GM19328 (cell line): ENCODE measurements at regions not wholly inside any gene's neighbourhood (a gene's known extent, or its start where the extent isn't known, plus 50 kb on each side); places are given as distances from the start of the nearest gene placed in this dataset.
"Not testable (repeated sequence)": the region's sequence is repeated elsewhere in the genome, so short reads cannot be mapped to it uniquely, and the experiment has no call there.

Source experiments
- ATAC-seq: cut with Tn5 transposase; IDR thresholded peaks from one replicate; pipeline ENCODE4 v1.9.1; 2021; ENCODE audit warnings: mild to moderate bottlenecking, moderate library complexity; ENCODE audit not compliant: unreplicated experiment

DNA sequence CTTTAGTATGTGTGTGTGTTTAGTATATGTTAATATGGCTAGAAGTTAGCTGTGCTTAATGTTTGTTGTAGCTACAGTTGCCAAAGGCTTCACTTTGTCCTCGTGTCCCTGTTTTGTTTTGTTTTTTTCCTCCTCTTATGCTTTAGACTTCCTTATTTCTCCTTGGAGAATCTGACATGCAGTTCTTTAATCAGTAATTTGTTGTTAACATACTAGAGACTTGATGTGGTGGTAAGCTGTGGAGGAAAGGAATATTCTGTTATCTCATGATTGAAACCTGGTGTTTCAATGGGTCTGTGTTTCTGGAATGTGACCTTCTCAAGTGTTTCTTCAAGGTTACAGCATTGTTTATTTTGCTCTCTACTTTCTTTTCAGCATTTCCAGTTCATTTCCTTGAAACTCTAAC is 515.6 kb upstream of the ST8SIA4 start:
- no peak for ATAC-seq

DNA sequence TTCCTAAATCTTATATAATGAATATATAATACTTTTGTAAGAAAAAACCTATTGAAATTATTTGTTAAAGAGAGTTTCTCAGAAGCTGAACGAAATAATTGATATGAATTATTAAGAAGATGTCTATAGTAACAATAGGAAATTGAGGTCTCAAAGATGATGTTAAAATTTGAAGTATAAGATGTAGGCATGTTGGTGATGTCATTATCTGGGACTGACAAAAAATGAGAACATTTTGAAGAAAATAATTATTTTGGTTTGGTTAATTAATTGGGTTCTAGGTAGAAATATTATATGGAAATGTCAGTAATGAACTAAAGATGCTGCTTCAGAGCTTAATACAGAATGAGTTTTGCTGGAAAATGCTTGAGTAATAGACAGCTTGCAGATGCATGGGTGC is 501.4 kb upstream of the ST8SIA4 start:
- ATAC-seq: no peak

DNA sequence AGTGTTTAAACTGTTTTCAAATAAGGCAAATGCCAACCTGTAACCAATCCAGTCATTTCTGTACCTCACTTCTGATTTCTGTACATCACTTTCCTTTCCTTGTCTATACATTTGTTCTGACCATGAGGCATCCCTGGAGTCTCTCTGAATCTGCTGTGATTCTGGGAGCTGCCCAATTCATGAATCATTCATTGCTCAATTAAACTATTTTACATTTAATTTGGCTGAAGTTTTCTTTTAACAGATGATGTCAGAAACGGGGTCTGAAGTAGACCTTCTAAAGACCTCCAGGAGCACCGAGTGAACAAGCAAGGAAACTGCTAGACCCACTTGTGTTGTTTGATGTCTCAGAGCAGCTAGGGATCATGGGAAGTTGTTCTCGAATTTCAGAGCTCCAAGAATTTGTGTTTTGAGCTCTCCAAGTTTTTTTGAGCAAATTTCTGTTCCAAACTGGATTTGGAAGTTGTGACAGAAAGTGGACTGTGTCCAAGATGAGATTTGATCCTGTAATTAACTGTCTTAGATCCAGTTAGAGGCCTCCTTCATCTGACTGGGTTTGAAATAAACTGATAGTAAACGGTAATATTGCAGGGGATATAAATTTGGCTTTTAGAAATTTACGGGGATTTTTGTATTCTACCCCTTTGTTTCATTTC is 490.8 kb upstream of the ST8SIA4 start:
- ATAC-seq: no peak

DNA sequence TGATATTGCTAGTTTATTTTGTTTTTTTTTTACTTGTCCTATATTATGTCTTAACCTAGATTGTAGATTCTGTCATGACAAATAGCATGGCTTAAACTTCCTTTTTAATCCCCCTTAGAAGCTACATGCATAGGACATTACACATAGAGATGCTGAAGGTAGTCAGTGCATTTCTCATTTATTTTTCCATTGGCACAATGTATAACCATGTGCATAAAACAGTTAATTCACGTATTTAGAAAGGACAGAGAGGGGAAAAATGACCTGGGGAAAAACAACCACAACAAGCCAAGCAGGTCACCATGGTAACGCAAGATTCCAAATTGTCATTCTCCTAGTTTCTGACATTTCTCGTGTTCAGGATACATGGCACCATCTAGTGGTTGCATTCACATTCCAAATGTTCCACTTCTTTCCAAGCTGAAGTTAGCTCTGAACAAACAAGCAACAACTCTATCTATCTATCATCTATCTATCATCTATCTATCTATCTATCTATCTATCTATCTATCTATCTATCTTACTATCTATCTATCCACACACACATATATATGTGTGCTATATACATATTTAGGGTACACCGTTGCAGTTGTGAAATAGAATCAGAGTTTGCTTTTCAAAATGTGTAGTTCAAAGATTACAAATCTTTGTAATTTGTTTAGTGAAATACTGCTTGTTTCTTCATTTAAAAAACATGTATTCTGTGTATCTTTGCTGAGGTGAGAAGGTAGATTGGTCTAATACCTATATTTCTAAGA is 487.2 kb upstream of the ST8SIA4 start:
- ATAC-seq: no peak

DNA sequence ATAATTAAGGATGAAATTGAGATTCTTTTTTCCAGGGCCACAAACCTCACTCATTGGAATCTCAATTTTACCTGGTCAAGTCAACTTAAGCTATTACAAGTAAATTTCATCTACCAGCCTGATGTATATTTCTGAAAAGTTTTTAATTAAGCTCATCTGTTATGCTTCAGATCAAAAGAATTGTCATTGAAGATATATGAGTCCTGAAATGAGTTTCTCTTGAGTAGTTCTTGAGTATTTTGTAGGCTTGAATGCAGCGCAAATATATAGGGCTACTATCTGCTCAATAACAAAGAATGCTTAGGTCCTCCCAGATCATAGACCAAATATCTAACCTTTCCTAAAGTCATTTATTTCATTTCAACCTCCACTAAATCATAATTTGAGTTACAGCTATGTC is 482.2 kb upstream of the ST8SIA4 start:
- no peak for ATAC-seq

DNA sequence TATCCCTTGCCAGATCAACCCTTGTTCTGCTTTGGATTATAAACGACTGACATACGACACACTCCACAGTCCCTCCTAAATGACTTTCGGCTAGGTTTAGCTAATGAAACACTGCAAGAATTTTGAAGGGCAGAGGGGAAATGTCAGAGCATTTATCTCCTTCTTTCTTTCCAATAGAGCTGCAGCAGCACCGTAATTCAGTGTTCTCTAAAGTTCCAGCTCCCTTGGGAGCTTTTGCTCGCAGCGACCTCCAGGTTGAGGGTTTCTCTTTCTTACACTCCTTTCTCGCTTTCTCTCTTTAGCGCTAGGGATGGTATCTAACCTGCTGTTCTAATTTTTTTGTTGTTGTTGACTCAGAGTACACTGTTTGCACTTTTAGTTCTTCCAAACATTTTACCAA is 467.1 kb upstream of the ST8SIA4 start:
- ATAC-seq: no peak

DNA sequence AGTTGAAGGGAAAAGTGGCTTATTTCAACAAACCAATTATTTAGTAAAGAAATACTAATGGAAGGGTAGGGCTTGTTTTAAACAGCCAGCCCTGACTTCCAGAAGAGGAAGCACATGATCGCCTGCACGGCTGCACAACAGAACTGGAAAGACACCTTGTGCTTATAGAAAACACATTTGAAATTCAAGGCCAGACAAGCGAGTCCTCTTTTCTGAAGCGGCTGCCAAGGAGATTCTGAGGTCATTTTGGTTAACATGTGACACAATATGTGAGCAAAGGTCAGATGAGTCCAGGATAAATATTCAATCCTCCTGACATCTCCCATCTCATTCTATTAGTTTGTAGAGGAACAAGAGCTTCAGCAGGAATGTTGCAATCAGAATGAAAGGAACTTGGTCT is 461.4 kb upstream of the ST8SIA4 start:
- ATAC-seq: no peak

DNA sequence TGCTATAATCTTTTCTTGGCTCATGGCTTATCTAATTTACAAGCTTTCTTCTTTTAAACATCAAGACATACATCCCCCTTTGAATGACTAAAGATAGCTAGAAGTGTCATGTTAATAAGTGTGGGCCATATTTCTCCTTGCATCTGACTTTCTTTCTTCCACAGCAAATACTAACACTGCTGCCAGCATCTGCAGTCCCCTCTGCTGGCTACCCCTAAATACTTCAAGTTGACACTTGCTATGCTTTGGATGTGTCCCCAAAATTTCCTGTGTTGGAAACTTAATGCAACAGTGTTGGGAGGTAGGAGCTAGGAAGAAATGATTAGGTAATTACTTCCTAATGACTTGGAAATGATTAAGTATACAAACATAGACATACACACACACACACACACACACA is 459.0 kb upstream of the ST8SIA4 start:
- no peak for ATAC-seq

DNA sequence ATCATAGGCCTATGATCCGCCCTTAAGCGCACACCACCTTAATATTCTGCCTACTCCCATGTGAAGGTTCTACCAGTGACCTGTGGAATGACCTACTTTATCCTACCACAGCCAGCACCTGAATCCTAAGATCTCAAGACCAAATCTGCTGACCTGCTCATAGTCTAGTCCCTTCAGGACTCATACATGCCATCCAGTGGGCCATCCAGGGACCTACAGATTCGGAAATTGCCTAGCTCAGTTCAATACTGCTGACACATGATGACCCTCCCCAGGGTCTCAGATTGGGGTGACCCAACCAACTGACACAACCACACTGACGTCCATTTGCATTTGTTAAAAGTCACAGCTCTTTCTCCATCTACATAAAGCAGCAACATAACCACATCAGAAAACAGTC is 443.8 kb upstream of the ST8SIA4 start:
- no peak for ATAC-seq

DNA sequence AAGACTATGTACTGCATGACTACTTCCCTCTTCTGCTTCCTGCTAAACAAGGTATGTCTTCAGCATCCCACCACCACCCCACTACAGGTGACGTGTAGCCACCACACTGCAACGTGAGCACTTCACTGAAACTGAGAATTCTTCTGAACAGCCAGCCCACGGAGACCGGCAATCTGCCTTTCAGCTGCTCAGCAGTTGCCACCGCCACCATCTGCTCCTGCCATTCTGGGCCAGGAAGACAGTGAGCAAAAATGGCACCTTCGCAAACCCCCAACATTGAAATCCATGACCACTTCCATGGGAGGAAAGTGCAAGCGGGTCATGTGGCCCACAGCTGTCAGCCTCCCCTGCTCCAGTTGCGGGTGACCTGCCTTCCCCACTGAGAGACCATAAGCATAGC is 443.4 kb upstream of the ST8SIA4 start:
- no peak for ATAC-seq

DNA sequence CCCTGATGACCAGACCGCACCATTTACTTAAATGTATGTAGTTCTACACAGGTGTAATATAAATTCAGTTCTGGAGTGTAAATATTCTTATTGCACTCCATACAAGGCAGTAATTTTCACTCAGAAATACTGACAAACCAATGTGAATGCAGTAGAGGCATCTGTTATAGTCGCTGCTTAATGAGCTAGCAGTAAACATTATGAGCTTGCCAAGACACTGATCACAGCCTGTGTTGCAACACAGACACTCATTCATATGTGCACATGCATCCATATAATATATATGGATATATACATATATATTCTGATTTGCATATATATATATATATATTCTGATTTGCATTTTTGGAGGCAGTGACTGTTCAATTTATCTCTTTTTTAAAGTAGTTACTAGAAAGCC is 435.1 kb upstream of the ST8SIA4 start:
- no peak for ATAC-seq

DNA sequence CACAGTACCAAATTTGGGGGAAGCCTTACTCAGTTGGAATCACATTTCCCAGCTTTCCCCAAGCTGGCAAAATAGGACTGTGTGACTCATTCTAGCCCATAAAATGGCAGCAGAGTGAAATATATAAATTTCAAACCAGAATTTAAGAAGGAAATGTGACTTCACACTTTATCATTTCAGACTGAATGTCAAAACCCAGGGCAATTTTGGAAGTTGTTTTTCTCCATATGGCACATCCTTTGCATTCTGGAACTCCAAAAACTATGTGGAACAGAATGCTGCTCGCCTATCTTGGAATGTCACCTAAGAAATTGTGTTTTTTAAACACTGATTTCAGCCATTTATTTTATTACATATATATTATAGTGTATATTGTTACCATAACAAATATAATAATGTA is 424.7 kb upstream of the ST8SIA4 start:
- ATAC-seq: no peak

DNA sequence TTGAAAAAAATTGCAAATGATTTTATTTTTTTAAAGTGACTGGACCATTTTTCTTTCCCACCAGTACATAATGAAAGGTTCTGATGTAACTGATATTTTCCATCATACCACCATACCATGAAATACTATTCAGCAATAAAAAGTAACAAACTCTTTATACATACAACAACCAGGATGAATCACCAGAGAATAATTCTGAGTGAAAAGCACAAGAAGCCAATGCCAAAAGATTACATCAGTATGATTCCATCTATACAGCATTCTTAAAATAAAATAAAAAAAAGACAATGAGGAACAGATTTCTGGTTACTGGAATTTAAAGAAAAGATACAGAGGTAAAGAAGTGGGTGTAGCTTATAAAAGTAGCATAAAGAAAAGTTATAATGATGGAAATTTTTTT is 423.7 kb upstream of the ST8SIA4 start:
- ATAC-seq: no peak

DNA sequence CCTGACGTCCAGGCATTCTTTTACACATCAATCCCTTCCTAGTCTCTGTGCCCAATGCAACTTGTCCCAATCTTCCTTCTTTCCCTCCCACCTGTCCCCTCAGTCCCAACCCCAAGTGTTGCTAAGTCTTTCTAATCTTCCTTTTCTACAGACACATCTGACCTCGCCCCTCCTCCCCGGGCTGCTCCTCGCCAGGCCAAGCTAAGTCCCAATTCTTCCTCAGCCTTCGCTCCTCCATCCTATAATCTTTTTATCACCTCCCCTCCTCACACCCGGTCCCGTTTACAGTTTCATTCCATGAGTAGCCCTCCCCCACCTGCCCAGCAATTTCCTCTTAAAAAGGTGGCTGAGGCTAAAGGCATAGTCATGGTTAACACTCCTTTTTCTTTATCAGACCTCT is 413.3 kb upstream of the ST8SIA4 start:
- not testable (repeated sequence) for ATAC-seq

DNA sequence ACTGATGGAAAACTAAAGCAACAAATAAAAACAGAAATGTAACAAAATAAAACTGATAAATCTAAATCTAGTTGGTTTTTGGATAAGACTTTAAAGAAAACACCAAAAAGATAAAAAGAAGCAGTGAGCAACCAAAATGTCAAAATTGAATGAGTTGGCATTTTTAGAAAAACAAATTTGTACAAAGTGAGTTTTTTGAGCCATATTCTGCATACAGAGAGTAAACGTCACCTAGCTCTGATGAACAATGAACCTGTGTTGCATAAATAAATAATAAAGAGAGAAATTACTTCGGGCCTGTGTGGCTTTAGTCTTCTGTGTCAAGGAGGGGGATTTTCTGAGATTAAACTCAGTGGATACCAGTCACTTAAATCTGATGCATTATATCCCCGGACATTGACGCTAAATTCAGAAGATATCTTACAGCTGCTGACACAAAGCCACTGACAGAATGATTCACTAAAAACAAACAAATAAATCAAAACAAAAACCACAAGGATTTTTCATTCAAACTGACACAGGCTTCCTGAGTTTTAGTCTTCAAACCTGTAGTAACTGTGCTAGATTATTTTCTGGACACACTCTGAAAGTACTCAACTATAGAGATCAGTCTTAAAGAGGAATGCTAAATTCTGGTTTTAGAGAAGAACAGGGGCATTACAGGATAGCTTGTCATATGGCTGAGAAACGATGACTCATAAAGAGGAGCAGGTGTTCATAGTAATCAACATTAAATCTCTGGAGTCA is 403.5 kb upstream of the ST8SIA4 start:
- no peak for ATAC-seq

DNA sequence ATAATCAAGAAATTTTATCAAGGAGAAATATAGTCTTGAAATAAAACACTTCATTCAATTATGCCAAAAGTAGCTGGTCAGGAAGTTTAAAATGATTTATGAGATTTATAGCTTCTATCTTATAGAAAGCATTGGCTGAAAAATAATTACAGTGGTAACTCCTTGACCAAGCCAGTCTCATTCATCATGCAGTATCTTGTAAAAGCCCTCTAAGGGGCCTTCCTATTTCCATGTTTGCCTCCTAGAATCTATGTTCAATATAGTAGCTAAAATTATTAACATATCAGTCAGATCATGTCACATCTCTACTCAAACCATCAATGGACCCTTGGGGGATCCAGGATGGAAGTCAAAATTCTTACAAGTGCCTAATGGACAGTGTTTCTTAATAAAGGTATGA is 393.4 kb upstream of the ST8SIA4 start:
- ATAC-seq: no peak

DNA sequence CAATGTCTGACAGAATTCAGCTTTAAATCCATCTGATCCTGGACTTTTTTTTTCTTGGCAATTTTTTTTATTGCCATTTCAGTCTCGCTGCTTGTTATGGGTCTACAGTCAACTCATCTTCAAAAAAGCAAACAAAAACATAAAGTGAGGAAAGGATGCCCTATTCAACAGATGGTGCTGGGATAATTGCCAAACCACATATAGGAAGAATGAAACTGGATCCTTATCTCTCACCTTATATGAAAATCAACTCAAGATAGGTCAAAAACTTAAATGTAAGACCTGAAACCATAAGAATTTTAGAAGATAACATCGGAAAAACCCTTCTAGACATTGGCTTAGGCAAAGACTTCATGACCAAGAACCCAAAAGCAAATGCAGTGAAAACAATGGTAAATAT is 389.1 kb upstream of the ST8SIA4 start:
- no peak for ATAC-seq

DNA sequence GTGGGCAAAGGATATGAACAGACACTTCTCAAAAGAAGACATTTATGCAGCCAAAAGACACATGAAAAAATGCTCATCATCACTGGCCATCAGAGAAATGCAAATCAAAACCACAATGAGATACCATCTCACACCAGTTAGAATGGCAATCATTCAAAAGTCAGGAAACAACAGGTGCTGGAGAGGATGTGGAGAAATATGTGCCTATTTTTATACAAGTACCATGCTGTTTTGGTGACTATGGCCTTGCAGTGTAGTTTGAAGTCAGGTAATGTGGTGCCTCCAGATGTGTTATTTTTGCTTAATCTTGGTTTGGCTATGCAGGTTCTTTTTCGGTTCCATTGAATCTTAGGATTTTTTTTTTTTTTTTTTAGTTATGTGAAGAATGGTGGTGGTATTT is 387.7 kb upstream of the ST8SIA4 start:
- not testable (repeated sequence) for ATAC-seq

DNA sequence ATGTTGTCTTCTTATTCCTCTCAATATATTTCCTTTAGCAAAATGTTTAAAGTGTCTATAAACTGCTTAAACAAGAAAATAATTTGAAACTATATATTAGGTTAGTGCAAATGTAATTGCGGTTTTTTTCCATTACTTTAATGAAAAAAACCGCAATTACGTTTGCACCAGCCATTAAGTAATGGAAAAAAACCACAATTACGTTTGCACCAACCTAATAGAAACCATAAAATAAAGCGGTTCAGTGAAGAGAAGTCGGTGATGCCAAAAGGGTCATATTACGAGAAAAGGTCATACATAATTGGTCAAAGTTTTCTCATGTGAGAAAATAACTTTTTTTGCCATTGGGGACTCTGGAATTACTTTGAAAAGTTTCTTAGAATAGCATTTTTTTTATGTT is 385.6 kb upstream of the ST8SIA4 start:
- ATAC-seq: no peak

DNA sequence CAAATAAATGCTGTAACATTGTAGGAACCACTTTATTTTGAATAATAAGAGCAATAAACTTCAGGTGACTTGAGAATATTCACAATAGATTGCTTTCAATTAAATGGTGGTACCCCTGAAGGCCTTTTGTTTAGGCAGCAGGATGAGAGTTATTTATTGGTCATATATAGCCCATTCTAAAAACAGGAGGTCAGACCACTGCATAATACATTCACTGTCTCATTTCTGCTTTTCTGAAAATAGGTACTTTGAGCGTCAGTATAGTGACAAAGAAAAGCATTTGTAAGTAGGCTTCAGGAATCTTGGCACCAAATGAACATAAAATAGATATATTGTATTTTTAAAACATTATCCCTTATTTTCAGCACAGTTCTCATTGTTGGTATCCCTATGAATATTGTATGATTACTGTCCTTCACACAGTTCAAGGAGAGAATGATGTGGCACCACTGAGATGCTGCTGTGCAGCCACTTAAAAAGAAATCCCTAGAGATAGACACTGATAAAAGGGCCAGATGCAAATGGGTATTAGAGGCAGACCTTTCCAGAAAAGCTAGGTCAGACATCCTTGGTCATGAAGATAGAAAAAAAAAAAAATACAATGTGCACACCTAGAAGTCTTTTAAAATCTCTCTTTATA is 381.8 kb upstream of the ST8SIA4 start:
- no peak for ATAC-seq

DNA sequence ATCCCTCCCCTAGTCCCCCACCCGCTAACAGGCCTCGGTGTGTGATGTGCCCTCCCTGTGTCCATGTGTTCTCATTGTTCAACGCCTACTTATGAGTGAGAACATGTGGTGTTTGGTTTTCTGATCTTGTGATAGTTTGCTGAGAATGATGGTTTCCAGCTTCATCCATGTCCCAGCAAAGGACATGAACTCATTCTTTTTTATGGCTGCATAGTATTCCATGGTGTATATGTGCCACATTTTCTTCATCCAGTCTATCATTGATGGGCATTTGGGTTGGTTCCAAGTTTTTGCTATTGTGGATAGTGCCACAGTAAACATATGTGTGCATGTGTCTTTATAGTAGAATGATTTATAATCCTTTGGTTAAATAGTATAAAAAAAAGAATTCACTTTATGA is 380.9 kb upstream of the ST8SIA4 start:
- not testable (repeated sequence) for ATAC-seq

DNA sequence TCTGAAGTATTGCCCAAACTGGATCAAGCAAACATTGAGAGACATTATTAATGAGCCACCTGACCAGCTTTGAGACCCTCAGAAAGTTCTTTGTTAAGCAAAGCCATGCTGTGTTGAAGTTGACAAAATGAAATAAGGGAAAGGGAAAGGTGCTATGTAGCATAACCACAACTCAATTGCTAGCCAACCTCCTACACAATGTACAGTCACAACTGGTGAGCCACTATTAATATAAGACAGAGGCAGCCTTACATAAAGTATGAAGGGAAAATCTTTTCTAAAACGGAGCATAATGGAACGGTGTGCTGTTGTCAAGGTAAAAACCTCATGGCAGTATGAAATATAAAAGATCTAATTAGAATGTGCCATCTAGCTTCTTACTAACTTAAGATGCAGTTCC is 375.8 kb upstream of the ST8SIA4 start:
- no peak for ATAC-seq
